Upper lobe of left lung (tissue), 6 donors: ENCODE measurements at regions not wholly inside any gene's neighbourhood (a gene's known extent, or its start where the extent isn't known, plus 50 kb on each side); places are given as distances from the start of the nearest gene placed in this dataset.

ENCODE experiments used
- ATAC-seq, 2 donors: fragments of 200-7000 bp; cut with Tn5 transposase; one replicate each; pipeline ENCODE4 v1.9.1; 2022; ENCODE audit warnings: mild to moderate bottlenecking in 2 of 2, moderate library complexity in 2 of 2; ENCODE audit not compliant: low FRiP score in 2 of 2
- DNase-seq, 2 donors: peaks; one replicate each; pipeline ENCODE4 v3.0.0-alpha.2; 2019 to 2020
- H3K27ac ChIP-seq, 4 donors: fragments of 200-600 bp; sonication (generic); one replicate each; pipeline ENCODE4 v1.5.1; 2016 to 2019
- H3K27me3 ChIP-seq, 4 donors: fragments of 200-600 bp; sonication (generic); one replicate each; pipeline ENCODE4 v1.5.1; 2017 to 2019
- H3K36me3 ChIP-seq, 4 donors: fragments of 200-600 bp; sonication (generic); one replicate each; pipeline ENCODE4 v1.5.1; 2016 to 2019
- H3K4me1 ChIP-seq, 4 donors: fragments of 200-600 bp; sonication (generic); one replicate each; pipeline ENCODE4 v1.5.1; 2018 to 2019
- H3K4me3 ChIP-seq, 4 donors: fragments of 200-600 bp; sonication (generic); one replicate each; pipeline ENCODE4 v1.5.1; 2017 to 2019; ENCODE audit warnings: mild to moderate bottlenecking in 2 of 4, moderate library complexity in 1 of 4
- H3K9me3 ChIP-seq, 4 donors: fragments of 200-600 bp; sonication (generic); one replicate each; pipeline ENCODE4 v1.5.1; 2018 to 2019
- CTCF ChIP-seq, 6 experiments: fragments of 450-650 bp in 4 of 6; fragments of 200-600 bp in 2 of 6; sonication (generic) in 2 of 6; IDR thresholded peaks; one replicate each; pipeline ENCODE4 v1.5.1; 2016 to 2019; ENCODE audit warnings: antibody characterized with exemption in 6 of 6
- EP300 ChIP-seq, 4 donors: sonication (generic); formaldehyde crosslinking; IDR thresholded peaks; one replicate each; pipeline ENCODE4 v1.5.1; 2017; ENCODE audit warnings: antibody characterized with exemption in 4 of 4, control low read depth in 2 of 4
- POLR2A ChIP-seq, 4 donors: fragments of 450-650 bp; IDR thresholded peaks; one replicate each; pipeline ENCODE4 v1.5.1; 2016 to 2017; ENCODE audit warnings: antibody characterized with exemption in 4 of 4, mild to moderate bottlenecking in 2 of 4
- POLR2AphosphoS5 ChIP-seq, 2 donors: sonication (generic); formaldehyde crosslinking; IDR thresholded peaks; one replicate each; pipeline ENCODE4 v1.5.1; 2017; ENCODE audit warnings: antibody characterized with exemption in 2 of 2
- WGBS, 2 donors: methylation state at CpG; one replicate each; pipeline ENCODE4 v1.1.5; 2017 to 2018; 5-methylcytosine and 5-hydroxymethylcytosine counted together
- donor health status: DM: no; HTN: no; CAD: no; lungs with moderate emphysema.
- donor health status: DM: no; HTN: yes; CAD: no; lungs with severe emphysema.

GRCh38 chr5:42022383-42022972 is 97.4 kb downstream of the FBXO4 start:
- Histone ChIP-seq H3K4me3 (no peak overlapping the region), H3K27ac (no peak overlapping the region)
- TF ChIP-seq EP300 (IDR thresholded peaks at IDR 0.05) (no peak), POLR2AphosphoS5 (IDR thresholded peaks at IDR 0.05) (no peak), CTCF (IDR thresholded peaks at IDR 0.05) (no peak), POLR2A (IDR thresholded peaks at IDR 0.05) (no peak)

GRCh38 chr5:42026446-42026845 is 101.4 kb downstream of the FBXO4 start:
- DNase-seq = no peak
- Histone ChIP-seq H3K27ac (no peak overlapping the region), H3K27me3 (no peaks in the 10 kb centered on the region), H3K4me1 (no peaks in the 10 kb centered on the region), H3K9me3 (no peaks in the 10 kb centered on the region), H3K36me3 (no peaks in the 10 kb centered on the region), H3K4me3 (no peak overlapping the region)
- no peak for ATAC-seq
- 79 to 82% methylated on average over 2 of the region's 2 CpGs for WGBS, 2 donors
- no peak for TF ChIP-seq POLR2A (IDR thresholded peaks at IDR 0.05)
- TF ChIP-seq EP300 (IDR thresholded peaks at IDR 0.05) = no peak
- no peak for TF ChIP-seq CTCF (IDR thresholded peaks at IDR 0.05)
- no peak for TF ChIP-seq POLR2AphosphoS5 (IDR thresholded peaks at IDR 0.05)

More at GRCh38 chr5:42022383-42022972, 97.4 kb downstream of the FBXO4 start:
- Histone ChIP-seq H3K4me1 (no peaks in the 10 kb centered on the region), H3K27me3 (no peaks in the 10 kb centered on the region), H3K36me3 (no peaks in the 10 kb centered on the region), H3K9me3 (no peaks in the 10 kb centered on the region)
- no peak for ATAC-seq
- DNase-seq = no peak
- WGBS, 2 donors = 57 to 58% methylated on average over 2 of the region's 2 CpGs

GRCh38 chr5:42032137-42032536 is 107.1 kb downstream of the FBXO4 start:
- ATAC-seq (no peak), DNase-seq (no peak)
- H3K36me3 ChIP-seq = no peaks in the 10 kb centered on the region
- TF ChIP-seq POLR2A (IDR thresholded peaks at IDR 0.05) (no peak), EP300 (IDR thresholded peaks at IDR 0.05) (no peak), CTCF (IDR thresholded peaks at IDR 0.05) (no peak), POLR2AphosphoS5 (IDR thresholded peaks at IDR 0.05) (no peak)
- H3K9me3 ChIP-seq = no peaks in the 10 kb centered on the region
- H3K4me1 ChIP-seq = no peaks in the 10 kb centered on the region
- H3K4me3 ChIP-seq = no peak overlapping the region
- no peaks in the 10 kb centered on the region for H3K27me3 ChIP-seq
- H3K27ac ChIP-seq = no peak overlapping the region
- 64% methylated on average over 1 of the region's 1 CpG; no CpG with 5 or more reads in 1 of the 2 donors for WGBS, 2 donors

- DNase-seq (no peak), ATAC-seq (no peak)
- no peaks in the 10 kb centered on the region for H3K9me3 ChIP-seq
- 29 to 30% methylated on average over 1 of the region's 1 CpG for WGBS, 2 donors
- no peaks in the 10 kb centered on the region for H3K36me3 ChIP-seq
- no peak overlapping the region for H3K27ac ChIP-seq
- TF ChIP-seq POLR2A (IDR thresholded peaks at IDR 0.05) (no peak), POLR2AphosphoS5 (IDR thresholded peaks at IDR 0.05) (no peak), CTCF (IDR thresholded peaks at IDR 0.05) (no peak), EP300 (IDR thresholded peaks at IDR 0.05) (no peak)
- no peaks in the 10 kb centered on the region for H3K4me1 ChIP-seq
- H3K27me3 ChIP-seq = no peaks in the 10 kb centered on the region
- H3K4me3 ChIP-seq = no peak overlapping the region
Measured at GRCh38 chr5:42035526-42035925, 110.4 kb downstream of the FBXO4 start.

GRCh38 chr5:42036379-42036778 is 111.3 kb downstream of the FBXO4 start:
- 49 to 54% methylated on average over 5 of the region's 5 CpGs for WGBS, 2 donors
- Histone ChIP-seq H3K27me3 (no peaks in the 10 kb centered on the region), H3K9me3 (no peaks in the 10 kb centered on the region), H3K4me1 (no peaks in the 10 kb centered on the region), H3K27ac (no peak overlapping the region), H3K4me3 (no peak overlapping the region), H3K36me3 (no peaks in the 10 kb centered on the region)
- DNase-seq (no peak), ATAC-seq (no peak)
- TF ChIP-seq EP300 (IDR thresholded peaks at IDR 0.05) (no peak), POLR2AphosphoS5 (IDR thresholded peaks at IDR 0.05) (no peak), POLR2A (IDR thresholded peaks at IDR 0.05) (no peak), CTCF (IDR thresholded peaks at IDR 0.05) (no peak)
